ENCODE measurements at regions not wholly inside any gene's neighbourhood (a gene's known extent, or its start where the extent isn't known, plus 50 kb on each side); places are given as distances from the start of the nearest gene placed in this dataset.

- Mint-ChIP-seq H3K36me3 (ENCODE audit: insufficient read depth) (peaks cover 10% of the 10 kb centered on the region), H3K27me3 (no peaks in the 10 kb centered on the region), H3K9me3 (ENCODE audit: low read depth) (peaks cover 18% of the 10 kb centered on the region), H3K4me1 (ENCODE audit: low read depth) (peaks cover 1% of the 10 kb centered on the region), H3K27ac (no peak overlapping the region), H3K4me3 (ENCODE audit: low read depth) (no peak overlapping the region)
- TF ChIP-seq CTCF (IDR thresholded peaks at IDR 0.05; ENCODE audit: unreplicated experiment) = no peak
- DNase-seq (ENCODE audit: low spot score, unreplicated experiment) = no peak
Measured at GRCh38 chr2:144248350-144249034, 271.4 kb downstream of the ZEB2 start.

- Mint-ChIP-seq H3K9me3 (ENCODE audit: low read depth) (peaks cover 6% of the 10 kb centered on the region), H3K27me3 (no peaks in the 10 kb centered on the region), H3K4me1 (ENCODE audit: low read depth) (peaks cover 11% of the 10 kb centered on the region)
Measured at GRCh38 chr2:144244938-144245337, 275.0 kb downstream of the ZEB2 start.

GRCh38 chr2:144242311-144242710 is 277.6 kb downstream of the ZEB2 start:
- peaks cover 4% of the 10 kb centered on the region for H3K9me3 Mint-ChIP-seq (ENCODE audit: low read depth)
- H3K4me3 Mint-ChIP-seq (ENCODE audit: low read depth) = no peak overlapping the region
- no peak overlapping the region for H3K27ac Mint-ChIP-seq
- no peak for TF ChIP-seq CTCF (IDR thresholded peaks at IDR 0.05; ENCODE audit: unreplicated experiment)
- no peak for DNase-seq (ENCODE audit: low spot score, unreplicated experiment)
- peaks cover 11% of the 10 kb centered on the region for H3K4me1 Mint-ChIP-seq (ENCODE audit: low read depth)
- H3K36me3 Mint-ChIP-seq (ENCODE audit: insufficient read depth) = peaks cover 2% of the 10 kb centered on the region
- peaks cover 4% of the 10 kb centered on the region for H3K27me3 Mint-ChIP-seq

More at GRCh38 chr2:144244938-144245337, 275.0 kb downstream of the ZEB2 start:
- no peak for TF ChIP-seq CTCF (IDR thresholded peaks at IDR 0.05; ENCODE audit: unreplicated experiment)
- Mint-ChIP-seq H3K36me3 (ENCODE audit: insufficient read depth) (peaks cover 4% of the 10 kb centered on the region), H3K4me3 (ENCODE audit: low read depth) (no peak overlapping the region), H3K27ac (no peak overlapping the region)
- DNase-seq (ENCODE audit: low spot score, unreplicated experiment) = no peak

GRCh38 chr2:144241801-144242200 is 278.1 kb downstream of the ZEB2 start:
- no peak overlapping the region for H3K27ac Mint-ChIP-seq
- peaks cover 3% of the 10 kb centered on the region for H3K9me3 Mint-ChIP-seq (ENCODE audit: low read depth)
- DNase-seq (ENCODE audit: low spot score, unreplicated experiment) = no peak
- no peak for TF ChIP-seq CTCF (IDR thresholded peaks at IDR 0.05; ENCODE audit: unreplicated experiment)
- peaks cover 11% of the 10 kb centered on the region for H3K4me1 Mint-ChIP-seq (ENCODE audit: low read depth)
- peaks cover 4% of the 10 kb centered on the region for H3K27me3 Mint-ChIP-seq
- no peak overlapping the region for H3K4me3 Mint-ChIP-seq (ENCODE audit: low read depth)
- peaks cover 2% of the 10 kb centered on the region for H3K36me3 Mint-ChIP-seq (ENCODE audit: insufficient read depth)

- no peak overlapping the region for H3K27ac Mint-ChIP-seq
- H3K4me1 Mint-ChIP-seq (ENCODE audit: low read depth) = peaks cover 11% of the 10 kb centered on the region
- no peak overlapping the region for H3K4me3 Mint-ChIP-seq (ENCODE audit: low read depth)
Measured at GRCh38 chr2:144240656-144241339, 279.1 kb downstream of the ZEB2 start.

More at GRCh38 chr2:144240656-144241339, 279.1 kb downstream of the ZEB2 start:
- Mint-ChIP-seq H3K36me3 (ENCODE audit: insufficient read depth) (no peaks in the 10 kb centered on the region), H3K27me3 (peaks cover 4% of the 10 kb centered on the region), H3K9me3 (ENCODE audit: low read depth) (no peaks in the 10 kb centered on the region)
- no peak for DNase-seq (ENCODE audit: low spot score, unreplicated experiment)
- no peak for TF ChIP-seq CTCF (IDR thresholded peaks at IDR 0.05; ENCODE audit: unreplicated experiment)

All from progenitor cell of endocrine pancreas (in vitro differentiated cells).